ENCODE measurements at regions not wholly inside any gene's neighbourhood (a gene's known extent, or its start where the extent isn't known, plus 50 kb on each side); places are given as distances from the start of the nearest gene placed in this dataset.
A peak's percentile ranks its signal among the peaks of the same experiment; 100 is the strongest.
"Not testable (repeated sequence)": the region's sequence is repeated elsewhere in the genome, so short reads cannot be mapped to it uniquely, and the experiment has no call there.

GRCh38 chr5:127133071-127133470, 59.8 kb upstream of the C5orf63 start:
- DNase-seq (ENCODE audit: low spot score): no peak

GRCh38 chr5:127136908-127137307, 63.6 kb upstream of the C5orf63 start:
- no peak for DNase-seq (ENCODE audit: low spot score)

- no peak for DNase-seq (ENCODE audit: low spot score)
Measured at GRCh38 chr5:127143722-127144121, 70.4 kb upstream of the C5orf63 start.

GRCh38 chr5:127153031-127153430, 79.7 kb upstream of the C5orf63 start:
- no peak for DNase-seq (ENCODE audit: low spot score)

GRCh38 chr5:127153521-127153920, 80.2 kb upstream of the C5orf63 start:
- DNase-seq (ENCODE audit: low spot score): no peak

GRCh38 chr5:127163750-127164149, 90.4 kb upstream of the C5orf63 start:
- DNase-seq (ENCODE audit: low spot score): no peak

- DNase-seq (ENCODE audit: low spot score): no peak
Measured at GRCh38 chr5:127170918-127171600, 97.8 kb upstream of the C5orf63 start.

- DNase-seq (ENCODE audit: low spot score): no peak
Measured at GRCh38 chr5:127176769-127177168, 103.5 kb upstream of the C5orf63 start.

- not testable (repeated sequence) for DNase-seq (ENCODE audit: low spot score)
Measured at GRCh38 chr5:127182631-127183030, 108.0 kb upstream of the MEGF10 start.

GRCh38 chr5:127183332-127183731, 107.3 kb upstream of the MEGF10 start:
- DNase-seq (ENCODE audit: low spot score): no peak

GRCh38 chr5:127184851-127185250, 105.7 kb upstream of the MEGF10 start:
- DNase-seq (ENCODE audit: low spot score): no peak

GRCh38 chr5:127186657-127187056, 103.9 kb upstream of the MEGF10 start:
- DNase-seq (ENCODE audit: low spot score): no peak

GRCh38 chr5:127187706-127188105, 102.9 kb upstream of the MEGF10 start:
- DNase-seq (ENCODE audit: low spot score): no peak

- no peak for DNase-seq (ENCODE audit: low spot score)
Measured at GRCh38 chr5:127192150-127192549, 98.4 kb upstream of the MEGF10 start.

GRCh38 chr5:127192836-127193338, 97.7 kb upstream of the MEGF10 start:
- no peak for DNase-seq (ENCODE audit: low spot score)

- DNase-seq (ENCODE audit: low spot score): no peak
Measured at GRCh38 chr5:127196042-127196441, 94.6 kb upstream of the MEGF10 start.

- DNase-seq (ENCODE audit: low spot score): peak; percentile 33
Measured at GRCh38 chr5:127197402-127198167, 93.0 kb upstream of the MEGF10 start.

GRCh38 chr5:127202738-127203137, 87.9 kb upstream of the MEGF10 start:
- DNase-seq (ENCODE audit: low spot score): not testable (repeated sequence)

- no peak for DNase-seq (ENCODE audit: low spot score)
Measured at GRCh38 chr5:127203818-127204217, 86.8 kb upstream of the MEGF10 start.

GRCh38 chr5:127205147-127205546, 85.4 kb upstream of the MEGF10 start:
- no peak for DNase-seq (ENCODE audit: low spot score)

GRCh38 chr5:127206320-127207113, 84.1 kb upstream of the MEGF10 start:
- DNase-seq (ENCODE audit: low spot score): no peak

GRCh38 chr5:127210042-127210441, 80.6 kb upstream of the MEGF10 start:
- no peak for DNase-seq (ENCODE audit: low spot score)

- no peak for DNase-seq (ENCODE audit: low spot score)
Measured at GRCh38 chr5:127213231-127213630, 77.4 kb upstream of the MEGF10 start.
